Loucy (cell line): ENCODE measurements at regions not wholly inside any gene's neighbourhood (a gene's known extent, or its start where the extent isn't known, plus 50 kb on each side); places are given as distances from the start of the nearest gene placed in this dataset.

ENCODE experiments used
- CTCF ChIP-seq: fragments of 200-600 bp; sonication (generic); conservative IDR thresholded peaks from 2 replicates; pipeline ENCODE4 v1.5.1; 2014; ENCODE audit warnings: mild to moderate bottlenecking, antibody characterized with exemption, low read length
- EZH2phosphoT487 ChIP-seq: fragments of 200-600 bp; IDR thresholded peaks from 2 replicates; pipeline ENCODE4 v1.6.1; 2018; ENCODE audit warnings: antibody characterized with exemption, mild to moderate bottlenecking, moderate library complexity, borderline replicate concordance

GRCh38 chr4:124526331-124526730 lies 186.2 kb downstream of the ANKRD50 start:
- TF ChIP-seq CTCF = no peak
- TF ChIP-seq EZH2phosphoT487 = no peak
